Psoas muscle (tissue), 7 donors: ENCODE measurements at regions not wholly inside any gene's neighbourhood (a gene's known extent, or its start where the extent isn't known, plus 50 kb on each side); places are given as distances from the start of the nearest gene placed in this dataset.

Experiments used
- ATAC-seq, 4 donors: fragments of 200-7000 bp; cut with Tn5 transposase; one replicate each; pipeline ENCODE4 v1.9.1; 2020; ENCODE audit warnings: moderate library complexity in 3 of 4, mild to moderate bottlenecking in 2 of 4
- DNase-seq, 2 donors: peaks; one replicate each; pipeline ENCODE4 v3.0.0-alpha.2; 2020
- H3K27ac ChIP-seq: fragments of 200-600 bp; one replicate; pipeline ENCODE4 v1.8.0; 2022
- H3K27me3 ChIP-seq, 3 donors: fragments of 200-600 bp in 1 of 3; one replicate each; pipeline versions ENCODE4 v1.6.1 to v1.8.0; 2013 to 2022; ENCODE audit warnings: low read length in 2 of 3, mild to moderate bottlenecking in 2 of 3, moderate library complexity in 1 of 3; ENCODE audit not compliant: insufficient read depth in 3 of 3
- H3K36me3 ChIP-seq, 2 donors: fragments of 200-600 bp in 1 of 2; one replicate each; pipeline versions ENCODE4 v1.6.1 to v1.8.0; 2013 to 2022; ENCODE audit warnings: low read depth in 1 of 2, mild to moderate bottlenecking in 1 of 2, moderate library complexity in 1 of 2; ENCODE audit not compliant: insufficient read depth in 1 of 2
- H3K4me1 ChIP-seq: fragments of 200-600 bp; one replicate; pipeline ENCODE4 v1.8.0; 2022
- H3K4me3 ChIP-seq: fragments of 200-600 bp; one replicate; pipeline ENCODE4 v1.8.0; 2022; ENCODE audit warnings: mild to moderate bottlenecking
- H3K9me3 ChIP-seq: fragments of 200-600 bp; one replicate; pipeline ENCODE4 v1.8.0; 2022
- CTCF ChIP-seq: fragments of 200-600 bp; IDR thresholded peaks from one replicate; pipeline ENCODE4 v1.8.0; 2022; ENCODE audit warnings: antibody characterized with exemption
- WGBS, 3 donors: extraction: QIAGEN DNeasy Blood & Tissue Kit; methylation state at CpG; one replicate each; pipeline versions ENCODE4 v1.1.6 to v1.1.7; 2013; 5-methylcytosine and 5-hydroxymethylcytosine counted together
- intact Hi-C, 2 donors: fragments of 100-400 bp; cut with DNase I; formaldehyde crosslinking; loops; one replicate each; pipeline versions ENCODE4 v1.11.0 to v1.14.2; 2022
- donor health status: healthy with polysubstance abuse.
- donor health status: DM: no; HTN: no; CAD: no; lungs with moderate emphysema.
- donor health status: Bipolar disorder and iron deficiency.
- donor health status: healthy.
- donor health status: DM: yes; HTN: yes; CAD: no.
- donor health status: DM: no; HTN: no; CAD: no.
- donor health status: DM: yes; HTN: yes; CAD: no.

DNA sequence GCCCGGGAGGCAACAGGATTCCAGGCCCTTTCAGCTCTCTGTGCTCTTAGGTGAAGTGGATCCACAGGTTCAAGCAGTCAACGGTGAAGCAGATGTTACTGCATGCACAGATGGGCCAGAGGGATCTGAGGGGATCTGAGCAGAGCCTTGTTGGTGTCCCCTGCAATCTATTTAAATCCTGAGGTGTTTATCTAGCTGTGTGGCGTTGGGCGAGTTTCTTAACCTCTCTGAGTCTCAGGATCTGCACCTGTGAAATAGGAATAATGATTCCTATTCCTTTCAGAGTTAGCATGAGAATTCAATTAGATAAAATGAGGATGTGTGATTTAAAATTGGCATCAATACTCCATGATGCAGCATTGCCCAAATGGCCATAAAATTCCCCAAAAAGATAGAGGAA is 237.3 kb upstream of the CDH5 start:
- intact Hi-C loops, result loop anchor here in 1 of 2 donors (10.0 kb wide), 1 partner anchor 64 kb away; no protein-coding TSS in a partner anchor
- ATAC-seq (no peak), DNase-seq (no peak)
- Histone ChIP-seq H3K36me3 (no peaks in the 10 kb centered on the region), H3K4me3 (no peak overlapping the region), H3K27me3 (peaks cover 0 to 10% (median 0%) of the 10 kb centered on the region in 3 donors), H3K4me1 (no peaks in the 10 kb centered on the region), H3K27ac (no peak overlapping the region), H3K9me3 (no peaks in the 10 kb centered on the region)
- no peak for TF ChIP-seq CTCF
- WGBS, 3 donors, result 81 to 90% (median 88%) methylated on average over 4 of the region's 4 CpGs

GRCh38 chr16:66128371-66128770 is 238.1 kb upstream of the CDH5 start:
- H3K27ac ChIP-seq, result no peak overlapping the region
- H3K9me3 ChIP-seq, result no peaks in the 10 kb centered on the region
- TF ChIP-seq CTCF, result no peak
- no peak for DNase-seq
- intact Hi-C loops, result loop anchor here in 1 of 2 donors (10.0 kb wide), 1 partner anchor 64 kb away; no protein-coding TSS in a partner anchor
- H3K4me3 ChIP-seq, result no peak overlapping the region
- no peaks in the 10 kb centered on the region for H3K36me3 ChIP-seq
- 75 to 84% (median 82%) methylated on average over 7 of the region's 7 CpGs for WGBS, 3 donors
- no peak for ATAC-seq
- H3K4me1 ChIP-seq, result no peaks in the 10 kb centered on the region
- peaks cover 0 to 10% (median 0%) of the 10 kb centered on the region in 3 donors for H3K27me3 ChIP-seq

DNA sequence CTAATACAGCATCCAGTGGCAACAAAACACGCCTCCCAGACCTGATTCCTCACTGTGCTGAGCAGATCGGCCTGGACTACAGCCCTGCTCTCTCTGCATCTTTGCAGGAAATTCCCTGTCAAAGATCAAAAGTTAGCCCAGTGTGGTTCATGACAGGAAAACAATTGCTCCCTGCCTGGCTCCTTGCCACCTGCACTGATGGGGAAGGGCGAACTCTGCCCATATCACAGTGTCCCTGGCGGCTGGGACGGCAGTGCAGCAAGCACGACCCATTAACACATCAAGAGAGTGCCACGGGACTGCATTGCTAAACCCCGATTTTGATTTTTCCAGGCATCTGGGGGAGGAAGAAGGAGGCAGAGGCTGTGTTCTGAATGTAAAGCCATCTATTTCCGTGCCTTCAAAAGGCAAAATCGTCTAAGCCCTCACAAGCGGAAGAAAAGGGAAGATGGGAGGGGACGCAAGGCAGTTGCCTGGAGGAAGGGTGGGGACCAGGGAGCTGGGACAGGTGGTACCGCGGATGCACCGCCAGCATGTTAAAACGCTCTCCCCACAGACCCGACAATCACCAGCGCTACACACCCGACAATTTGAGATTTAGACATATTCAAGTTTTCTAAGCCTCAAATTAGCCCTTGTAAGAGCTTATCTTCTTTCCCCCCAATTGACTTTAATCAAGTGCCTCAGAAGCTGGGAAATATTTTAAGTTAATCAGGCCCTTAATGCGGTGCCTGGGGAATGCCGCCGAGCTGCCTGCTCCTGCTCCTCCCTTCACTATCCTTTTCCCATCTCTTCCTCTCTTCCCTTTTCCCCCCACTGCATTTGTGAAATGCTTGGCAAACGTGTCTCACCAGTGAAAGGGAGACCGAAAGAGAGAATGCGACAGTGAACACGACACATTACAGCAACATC is 238.8 kb upstream of the CDH5 start:
- DNase-seq (peak; percentile 21 to 64), ATAC-seq (no peak)
- peaks cover 0 to 10% (median 0%) of the 10 kb centered on the region in 3 donors for H3K27me3 ChIP-seq
- no peak overlapping the region for H3K4me3 ChIP-seq
- no peaks in the 10 kb centered on the region for H3K9me3 ChIP-seq
- no peaks in the 10 kb centered on the region for H3K4me1 ChIP-seq
- intact Hi-C loops, result loop anchor here in 1 of 2 donors (10.0 kb wide), 1 partner anchor 63 kb away; no protein-coding TSS in a partner anchor
- no peaks in the 10 kb centered on the region for H3K36me3 ChIP-seq
- 42 to 55% (median 54%) methylated on average over 26 of the region's 26 CpGs for WGBS, 3 donors
- TF ChIP-seq CTCF, result no peak
- H3K27ac ChIP-seq, result no peak overlapping the region

GRCh38 chr16:66121466-66121865 is 245.0 kb upstream of the CDH5 start:
- Histone ChIP-seq H3K4me3 (no peak overlapping the region), H3K36me3 (no peaks in the 10 kb centered on the region), H3K27ac (no peak overlapping the region), H3K27me3 (peaks cover 0 to 6% (median 2%) of the 10 kb centered on the region in 3 donors), H3K4me1 (no peaks in the 10 kb centered on the region), H3K9me3 (no peaks in the 10 kb centered on the region)
- TF ChIP-seq CTCF, result no peak
- 60 to 86% (median 77%) methylated on average over 7 of the region's 7 CpGs for WGBS, 3 donors
- no peak for DNase-seq
- intact Hi-C loops, result loop anchor here in 1 of 2 donors (10.0 kb wide), 1 partner anchor 57 kb away; no protein-coding TSS in a partner anchor
- ATAC-seq, result no peak
